Lower lobe of right lung (tissue), 2 donors: ENCODE measurements at regions not wholly inside any gene's neighbourhood (a gene's known extent, or its start where the extent isn't known, plus 50 kb on each side); places are given as distances from the start of the nearest gene placed in this dataset.

Experiments used
- ATAC-seq, 2 donors: fragments of 200-7000 bp; cut with Tn5 transposase; one replicate each; pipeline ENCODE4 v1.9.1; 2020 to 2022; ENCODE audit warnings: mild to moderate bottlenecking in 2 of 2, moderate library complexity in 2 of 2
- DNase-seq: peaks from one replicate; pipeline ENCODE4 v3.0.0-alpha.2; 2020
- H3K27ac ChIP-seq: fragments of 200-600 bp; one replicate; pipeline ENCODE4 v1.8.0; 2022
- H3K27me3 ChIP-seq: fragments of 200-600 bp; one replicate; pipeline ENCODE4 v1.8.0; 2022; ENCODE audit warnings: low read depth
- H3K36me3 ChIP-seq: fragments of 200-600 bp; one replicate; pipeline ENCODE4 v1.8.0; 2022; ENCODE audit warnings: mild to moderate bottlenecking
- H3K4me1 ChIP-seq: fragments of 200-600 bp; one replicate; pipeline ENCODE4 v1.8.0; 2022
- H3K4me3 ChIP-seq: fragments of 200-600 bp; one replicate; pipeline ENCODE4 v1.8.0; 2022; ENCODE audit warnings: mild to moderate bottlenecking
- H3K9me3 ChIP-seq: fragments of 200-600 bp; one replicate; pipeline ENCODE4 v1.8.0; 2022
- intact Hi-C: fragments of 100-400 bp; cut with DNase I; formaldehyde crosslinking; loops from one replicate; pipeline ENCODE4 v1.11.0; 2022
- TF ChIP-seq, protein P1 (sequence below): fragments of 200-600 bp; IDR thresholded peaks from one replicate; pipeline ENCODE4 v1.8.0; 2022; ENCODE audit warnings: antibody characterized with exemption, mild to moderate bottlenecking
- donor health status: DM: no; HTN: yes; CAD: no; lungs with severe emphysema.

- no peak overlapping the region for H3K4me3 ChIP-seq
- H3K27me3 ChIP-seq = no peaks in the 10 kb centered on the region
- H3K36me3 ChIP-seq = no peaks in the 10 kb centered on the region
- ATAC-seq (no peak), DNase-seq (no peak)
- no peak overlapping the region for H3K27ac ChIP-seq
- TF ChIP-seq, protein P1, sequence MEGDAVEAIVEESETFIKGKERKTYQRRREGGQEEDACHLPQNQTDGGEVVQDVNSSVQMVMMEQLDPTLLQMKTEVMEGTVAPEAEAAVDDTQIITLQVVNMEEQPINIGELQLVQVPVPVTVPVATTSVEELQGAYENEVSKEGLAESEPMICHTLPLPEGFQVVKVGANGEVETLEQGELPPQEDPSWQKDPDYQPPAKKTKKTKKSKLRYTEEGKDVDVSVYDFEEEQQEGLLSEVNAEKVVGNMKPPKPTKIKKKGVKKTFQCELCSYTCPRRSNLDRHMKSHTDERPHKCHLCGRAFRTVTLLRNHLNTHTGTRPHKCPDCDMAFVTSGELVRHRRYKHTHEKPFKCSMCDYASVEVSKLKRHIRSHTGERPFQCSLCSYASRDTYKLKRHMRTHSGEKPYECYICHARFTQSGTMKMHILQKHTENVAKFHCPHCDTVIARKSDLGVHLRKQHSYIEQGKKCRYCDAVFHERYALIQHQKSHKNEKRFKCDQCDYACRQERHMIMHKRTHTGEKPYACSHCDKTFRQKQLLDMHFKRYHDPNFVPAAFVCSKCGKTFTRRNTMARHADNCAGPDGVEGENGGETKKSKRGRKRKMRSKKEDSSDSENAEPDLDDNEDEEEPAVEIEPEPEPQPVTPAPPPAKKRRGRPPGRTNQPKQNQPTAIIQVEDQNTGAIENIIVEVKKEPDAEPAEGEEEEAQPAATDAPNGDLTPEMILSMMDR = no peak
- no peaks in the 10 kb centered on the region for H3K4me1 ChIP-seq
- H3K9me3 ChIP-seq = no peaks in the 10 kb centered on the region
- intact Hi-C loops = no loop called here
Measured at GRCh38 chr5:20536341-20536740, 548.3 kb upstream of the CDH18 start.

DNA sequence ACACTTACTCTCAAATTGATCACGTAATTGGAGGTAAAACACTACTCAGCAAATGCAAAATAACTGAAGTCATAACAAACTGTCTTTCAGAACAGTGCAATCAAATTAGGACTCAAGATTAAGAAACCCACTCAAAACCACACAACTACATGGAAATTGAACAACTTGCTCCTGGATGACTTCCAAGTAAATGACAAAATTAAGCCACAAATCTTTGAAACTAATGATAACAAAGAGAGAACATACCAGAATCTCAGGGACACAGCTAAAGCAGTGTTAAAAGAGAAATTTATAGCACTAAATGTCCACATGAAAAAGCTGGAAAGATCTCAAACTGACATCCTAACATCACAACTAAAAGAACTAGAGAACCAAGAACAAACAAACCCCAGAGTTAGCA is 540.5 kb upstream of the CDH18 start:
- ATAC-seq (no peak), DNase-seq (no peak)
- H3K27ac ChIP-seq = no peak overlapping the region
- intact Hi-C loops = no loop called here
- H3K27me3 ChIP-seq = no peaks in the 10 kb centered on the region
- TF ChIP-seq, protein P1 = no peak
- no peak overlapping the region for H3K4me3 ChIP-seq
- H3K9me3 ChIP-seq = no peaks in the 10 kb centered on the region
- no peaks in the 10 kb centered on the region for H3K36me3 ChIP-seq
- no peaks in the 10 kb centered on the region for H3K4me1 ChIP-seq

- H3K36me3 ChIP-seq = no peaks in the 10 kb centered on the region
- TF ChIP-seq, protein P1 = no peak
- intact Hi-C loops = no loop called here
- H3K4me3 ChIP-seq = no peak overlapping the region
- H3K9me3 ChIP-seq = no peaks in the 10 kb centered on the region
- ATAC-seq (no peak), DNase-seq (no peak)
- no peaks in the 10 kb centered on the region for H3K27me3 ChIP-seq
- H3K4me1 ChIP-seq = no peaks in the 10 kb centered on the region
- H3K27ac ChIP-seq = no peak overlapping the region
Measured at GRCh38 chr5:20524991-20525529, 537.1 kb upstream of the CDH18 start.

GRCh38 chr5:20522905-20523482 is 535.0 kb upstream of the CDH18 start:
- H3K27ac ChIP-seq = no peak overlapping the region
- no peaks in the 10 kb centered on the region for H3K27me3 ChIP-seq
- TF ChIP-seq, protein P1 = no peak
- ATAC-seq (no peak), DNase-seq (no peak)
- no peaks in the 10 kb centered on the region for H3K9me3 ChIP-seq
- no peak overlapping the region for H3K4me3 ChIP-seq
- intact Hi-C loops = no loop called here
- H3K36me3 ChIP-seq = no peaks in the 10 kb centered on the region
- no peaks in the 10 kb centered on the region for H3K4me1 ChIP-seq

GRCh38 chr5:20515606-20516005 is 527.6 kb upstream of the CDH18 start:
- ATAC-seq = no peak
- intact Hi-C loops = no loop called here

More at GRCh38 chr5:20515606-20516005, 527.6 kb upstream of the CDH18 start:
- Histone ChIP-seq H3K27me3 (no peaks in the 10 kb centered on the region), H3K27ac (no peak overlapping the region), H3K4me3 (no peak overlapping the region), H3K36me3 (no peaks in the 10 kb centered on the region), H3K9me3 (no peaks in the 10 kb centered on the region), H3K4me1 (no peaks in the 10 kb centered on the region)
- no peak for DNase-seq
- TF ChIP-seq, protein P1 = no peak
